ENCODE measurements at regions not wholly inside any gene's neighbourhood (a gene's known extent, or its start where the extent isn't known, plus 50 kb on each side); places are given as distances from the start of the nearest gene placed in this dataset.

- H3K27ac ChIP-seq (replicated peaks) = no peak overlapping the region
These were observed 97.8 kb upstream of the CHODL start for GRCh38 chr21:18146820-18147219.

GRCh38 chr21:18144339-18144738 is 100.3 kb upstream of the CHODL start:
- DNase-seq (ENCODE audit: low read depth in 1 of 2, low spot score in 1 of 2) = no peak
- Histone ChIP-seq H3K27me3 (ENCODE audit: insufficient read depth, poor library complexity, severe bottlenecking) (no peaks in the 10 kb centered on the region), H3K27ac (replicated peaks) (no peak overlapping the region), H3K4me3 (replicated peaks; ENCODE audit: insufficient read depth, low read length) (no peak overlapping the region)
- TF ChIP-seq REST (IDR thresholded peaks at IDR 0.05; ENCODE audit: insufficient replicate concordance, low read depth) = no peak
- no peak for TF ChIP-seq GABPA (IDR thresholded peaks at IDR 0.05; ENCODE audit: low read depth)
- no peak for TF ChIP-seq CTCF (IDR thresholded peaks at IDR 0.05; ENCODE audit: insufficient read depth, low read length)
- TF ChIP-seq POLR2AphosphoS5 (IDR thresholded peaks at IDR 0.05; ENCODE audit: low read depth) = no peak
- no peak for TF ChIP-seq SPI1 (IDR thresholded peaks at IDR 0.05; ENCODE audit: borderline replicate concordance, low read depth)

More at GRCh38 chr21:18146820-18147219, 97.8 kb upstream of the CHODL start:
- Histone ChIP-seq H3K4me3 (replicated peaks; ENCODE audit: insufficient read depth, low read length) (no peak overlapping the region), H3K27me3 (ENCODE audit: insufficient read depth, poor library complexity, severe bottlenecking) (no peaks in the 10 kb centered on the region)
- TF ChIP-seq GABPA (IDR thresholded peaks at IDR 0.05; ENCODE audit: low read depth) (no peak), POLR2AphosphoS5 (IDR thresholded peaks at IDR 0.05; ENCODE audit: low read depth) (no peak), SPI1 (IDR thresholded peaks at IDR 0.05; ENCODE audit: borderline replicate concordance, low read depth) (no peak), REST (IDR thresholded peaks at IDR 0.05; ENCODE audit: insufficient replicate concordance, low read depth) (no peak), CTCF (IDR thresholded peaks at IDR 0.05; ENCODE audit: insufficient read depth, low read length) (no peak)
- DNase-seq (ENCODE audit: low read depth in 1 of 2, low spot score in 1 of 2) = no peak

GRCh38 chr21:18142655-18143054 is 102.0 kb upstream of the CHODL start:
- H3K4me3 ChIP-seq (replicated peaks; ENCODE audit: insufficient read depth, low read length) = no peak overlapping the region
- H3K27ac ChIP-seq (replicated peaks) = no peak overlapping the region
- H3K27me3 ChIP-seq (ENCODE audit: insufficient read depth, poor library complexity, severe bottlenecking) = no peaks in the 10 kb centered on the region
- TF ChIP-seq GABPA (IDR thresholded peaks at IDR 0.05; ENCODE audit: low read depth) (no peak), POLR2AphosphoS5 (IDR thresholded peaks at IDR 0.05; ENCODE audit: low read depth) (no peak), CTCF (IDR thresholded peaks at IDR 0.05; ENCODE audit: insufficient read depth, low read length) (no peak), SPI1 (IDR thresholded peaks at IDR 0.05; ENCODE audit: borderline replicate concordance, low read depth) (no peak), REST (IDR thresholded peaks at IDR 0.05; ENCODE audit: insufficient replicate concordance, low read depth) (no peak)
- DNase-seq (ENCODE audit: low read depth in 1 of 2, low spot score in 1 of 2) = no peak

Measured in HL-60 (cell line).